Panc1 (cell line): ENCODE measurements at regions not wholly inside any gene's neighbourhood (a gene's known extent, or its start where the extent isn't known, plus 50 kb on each side); places are given as distances from the start of the nearest gene placed in this dataset.

ENCODE experiments used
- ATAC-seq: fragments of 200-7000 bp; cut with Tn5 transposase; 2 replicates; pipeline ENCODE4 v1.9.1; 2020; ENCODE audit warnings: mild to moderate bottlenecking, moderate library complexity
- BruUV-seq: library from RNA; stranded (reverse); fragments of 400-500 nt; replicated peaks from 2 replicates; lab custom pipeline; 2021; lab: Mats Ljungman, UMichigan
- CTCF ChIA-PET: fragments of 300-600 bp; sonication (Branson Sonifier 250); formaldehyde crosslinking; loops from one replicate; lab custom pipeline; 2022; ENCODE audit warnings: antibody characterized with exemption; lab: Charles Lee
- POLR2A ChIA-PET: fragments of 300-600 bp; sonication (Branson Sonifier 250); formaldehyde crosslinking; loops from one replicate; lab custom pipeline; 2022; ENCODE audit warnings: antibody characterized with exemption; lab: Charles Lee
- DNase-seq: peaks from one replicate; pipeline ENCODE4 v3.0.0-alpha.2; 2010; ENCODE audit warnings: low read depth, low spot score
- H3K27ac ChIP-seq: 2 replicates; pipeline ENCODE4 v1.5.1; 2011; ENCODE audit warnings: mild to moderate bottlenecking, low read length, inconsistent platforms
- H3K27me3 ChIP-seq: fragments of 200-500 bp; sonication (Bioruptor generic); 2 replicates; pipeline ENCODE4 v1.6.0; 2014; ENCODE audit warnings: low read length, inconsistent platforms; ENCODE audit not compliant: control insufficient read depth, insufficient read depth
- H3K36me3 ChIP-seq: fragments of 200-500 bp; sonication (Bioruptor generic); 2 replicates; pipeline ENCODE4 v1.5.1; 2014; ENCODE audit warnings: inconsistent platforms, mild to moderate bottlenecking, low read length, moderate library complexity; ENCODE audit not compliant: control insufficient read depth, insufficient read depth
- H3K4me1 ChIP-seq: 2 replicates; pipeline ENCODE4 v1.5.1; 2011; ENCODE audit warnings: inconsistent platforms, mild to moderate bottlenecking, low read length, moderate library complexity; ENCODE audit not compliant: control insufficient read depth, insufficient read depth
- H3K4me3 ChIP-seq, 2 experiments: 2 replicates each; pipeline ENCODE4 v1.5.1; 2011 to 2012; ENCODE audit warnings: low read depth in 2 of 2, low read length in 2 of 2, mild to moderate bottlenecking in 2 of 2, inconsistent platforms in 1 of 2, moderate library complexity in 1 of 2
- H3K9me3 ChIP-seq: fragments of 200-500 bp; sonication (Bioruptor generic); 2 replicates; pipeline ENCODE4 v1.5.1; 2014; ENCODE audit warnings: low read depth, mild to moderate bottlenecking, inconsistent platforms, low read length, moderate library complexity; ENCODE audit not compliant: control insufficient read depth, insufficient read depth
- POLR2AphosphoS5 ChIP-seq: IDR thresholded peaks from 2 replicates; pipeline ENCODE4 v1.6.1; 2012; ENCODE audit warnings: mild to moderate bottlenecking, low read depth, low read length, moderate library complexity
- SIN3A ChIP-seq: IDR thresholded peaks from 2 replicates; pipeline ENCODE4 v1.6.1; 2012; ENCODE audit warnings: low read depth, mild to moderate bottlenecking, low read length, moderate library complexity, borderline replicate concordance; ENCODE audit not compliant: insufficient read depth
- TCF7L2 ChIP-seq: IDR thresholded peaks from 2 replicates; pipeline ENCODE4 v1.6.1; 2011; ENCODE audit warnings: mild to moderate bottlenecking, low read depth, low read length, inconsistent platforms
- in situ Hi-C: cut with HindIII; loops from 2 replicates; pipeline ENCODE4 v1.10.0; 2016; ENCODE audit warnings: low sequenced_read_pairs, low pct_unique_long_range_greater_than_20kb
- intact Hi-C: fragments of 100-400 bp; cut with micrococcal nuclease; formaldehyde crosslinking; loops from one replicate; pipeline ENCODE4 v1.10.0; 2022; ENCODE audit not compliant: unreplicated experiment
- TF ChIP-seq, protein P1 (sequence below): fragments of 450-650 bp; IDR thresholded peaks from 2 replicates; pipeline ENCODE4 v1.5.1; 2017; ENCODE audit warnings: mild to moderate bottlenecking
- TF ChIP-seq, protein P2 (sequence below), 2 experiments: IDR thresholded peaks; 2 replicates each; pipeline ENCODE4 v1.6.1; 2011 to 2012; ENCODE audit warnings: low read depth in 2 of 2, control low read depth in 1 of 2, low read length in 1 of 2, mild to moderate bottlenecking in 1 of 2, moderate library complexity in 1 of 2; ENCODE audit not compliant: insufficient read depth in 1 of 2

DNA sequence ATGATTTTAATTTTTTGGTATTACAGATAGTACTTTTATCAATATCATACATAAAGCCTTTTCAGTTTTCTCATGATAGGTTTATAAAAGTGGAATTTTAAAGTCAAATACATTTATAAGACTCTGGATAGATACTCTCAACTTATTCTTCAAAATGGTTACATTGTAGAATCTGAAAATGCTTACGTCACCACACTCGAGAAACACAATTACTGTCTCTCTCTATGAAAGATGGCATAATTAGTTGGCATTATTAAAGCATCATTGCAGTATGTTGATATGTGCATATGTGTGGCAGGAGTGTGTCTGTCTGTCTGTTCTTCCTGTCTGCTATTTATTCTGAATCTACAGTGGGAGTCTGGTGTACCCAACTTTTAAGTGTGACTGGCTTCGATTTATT, 397.1 kb downstream of the SNAPC1 start:
- ChIA-PET CTCF (no interaction called here), POLR2A (no interaction called here)
- no peak for TF ChIP-seq TCF7L2
- TF ChIP-seq, protein P1, sequence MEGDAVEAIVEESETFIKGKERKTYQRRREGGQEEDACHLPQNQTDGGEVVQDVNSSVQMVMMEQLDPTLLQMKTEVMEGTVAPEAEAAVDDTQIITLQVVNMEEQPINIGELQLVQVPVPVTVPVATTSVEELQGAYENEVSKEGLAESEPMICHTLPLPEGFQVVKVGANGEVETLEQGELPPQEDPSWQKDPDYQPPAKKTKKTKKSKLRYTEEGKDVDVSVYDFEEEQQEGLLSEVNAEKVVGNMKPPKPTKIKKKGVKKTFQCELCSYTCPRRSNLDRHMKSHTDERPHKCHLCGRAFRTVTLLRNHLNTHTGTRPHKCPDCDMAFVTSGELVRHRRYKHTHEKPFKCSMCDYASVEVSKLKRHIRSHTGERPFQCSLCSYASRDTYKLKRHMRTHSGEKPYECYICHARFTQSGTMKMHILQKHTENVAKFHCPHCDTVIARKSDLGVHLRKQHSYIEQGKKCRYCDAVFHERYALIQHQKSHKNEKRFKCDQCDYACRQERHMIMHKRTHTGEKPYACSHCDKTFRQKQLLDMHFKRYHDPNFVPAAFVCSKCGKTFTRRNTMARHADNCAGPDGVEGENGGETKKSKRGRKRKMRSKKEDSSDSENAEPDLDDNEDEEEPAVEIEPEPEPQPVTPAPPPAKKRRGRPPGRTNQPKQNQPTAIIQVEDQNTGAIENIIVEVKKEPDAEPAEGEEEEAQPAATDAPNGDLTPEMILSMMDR = no peak
- TF ChIP-seq POLR2AphosphoS5 = no peak
- TF ChIP-seq, protein P2, sequence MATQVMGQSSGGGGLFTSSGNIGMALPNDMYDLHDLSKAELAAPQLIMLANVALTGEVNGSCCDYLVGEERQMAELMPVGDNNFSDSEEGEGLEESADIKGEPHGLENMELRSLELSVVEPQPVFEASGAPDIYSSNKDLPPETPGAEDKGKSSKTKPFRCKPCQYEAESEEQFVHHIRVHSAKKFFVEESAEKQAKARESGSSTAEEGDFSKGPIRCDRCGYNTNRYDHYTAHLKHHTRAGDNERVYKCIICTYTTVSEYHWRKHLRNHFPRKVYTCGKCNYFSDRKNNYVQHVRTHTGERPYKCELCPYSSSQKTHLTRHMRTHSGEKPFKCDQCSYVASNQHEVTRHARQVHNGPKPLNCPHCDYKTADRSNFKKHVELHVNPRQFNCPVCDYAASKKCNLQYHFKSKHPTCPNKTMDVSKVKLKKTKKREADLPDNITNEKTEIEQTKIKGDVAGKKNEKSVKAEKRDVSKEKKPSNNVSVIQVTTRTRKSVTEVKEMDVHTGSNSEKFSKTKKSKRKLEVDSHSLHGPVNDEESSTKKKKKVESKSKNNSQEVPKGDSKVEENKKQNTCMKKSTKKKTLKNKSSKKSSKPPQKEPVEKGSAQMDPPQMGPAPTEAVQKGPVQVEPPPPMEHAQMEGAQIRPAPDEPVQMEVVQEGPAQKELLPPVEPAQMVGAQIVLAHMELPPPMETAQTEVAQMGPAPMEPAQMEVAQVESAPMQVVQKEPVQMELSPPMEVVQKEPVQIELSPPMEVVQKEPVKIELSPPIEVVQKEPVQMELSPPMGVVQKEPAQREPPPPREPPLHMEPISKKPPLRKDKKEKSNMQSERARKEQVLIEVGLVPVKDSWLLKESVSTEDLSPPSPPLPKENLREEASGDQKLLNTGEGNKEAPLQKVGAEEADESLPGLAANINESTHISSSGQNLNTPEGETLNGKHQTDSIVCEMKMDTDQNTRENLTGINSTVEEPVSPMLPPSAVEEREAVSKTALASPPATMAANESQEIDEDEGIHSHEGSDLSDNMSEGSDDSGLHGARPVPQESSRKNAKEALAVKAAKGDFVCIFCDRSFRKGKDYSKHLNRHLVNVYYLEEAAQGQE (IDR thresholded peaks at IDR 0.05; ENCODE audit: insufficient read depth in 1 of 2, low read depth in 2 of 2, low read length in 1 of 2) = no peak
- TF ChIP-seq SIN3A = no peak
- intact Hi-C loops = no loop called here
- Histone ChIP-seq H3K27ac (no peak overlapping the region), H3K4me3 (no peak overlapping the region), H3K9me3 (no peaks in the 10 kb centered on the region), H3K4me1 (no peaks in the 10 kb centered on the region), H3K27me3 (no peaks in the 10 kb centered on the region), H3K36me3 (no peaks in the 10 kb centered on the region)
- BruUV-seq = no TSS peak
- in situ Hi-C loops = no loop called here
- DNase-seq = no peak
- ATAC-seq = no peak

DNA sequence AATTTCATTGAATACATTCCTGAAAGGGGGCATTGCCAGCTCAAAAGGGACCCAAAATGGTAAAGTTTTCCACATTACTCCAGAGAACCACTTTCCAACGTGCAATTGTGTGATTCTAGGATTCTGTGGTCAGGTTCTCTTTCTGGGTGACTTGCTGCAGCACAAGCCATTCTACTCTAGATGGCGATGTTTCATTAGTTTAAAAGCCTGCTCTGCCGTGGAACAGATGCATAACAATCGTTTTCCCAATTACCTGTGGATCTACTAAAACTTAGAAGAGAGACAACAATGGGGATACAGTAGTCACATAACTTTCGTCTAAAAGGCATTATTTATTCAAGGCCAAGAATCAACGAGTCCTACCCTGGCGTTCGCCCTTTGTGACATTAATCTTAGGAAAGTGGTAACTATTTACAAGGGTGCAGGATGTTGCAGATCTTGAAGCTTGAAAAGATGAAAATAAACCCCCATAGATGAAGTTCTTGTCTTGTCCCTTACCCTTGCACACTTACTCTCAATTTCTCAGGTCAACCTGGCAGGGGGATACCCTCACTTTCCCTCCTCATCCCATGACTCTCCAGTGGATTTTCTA, 400.9 kb downstream of the SNAPC1 start:
- TF ChIP-seq, protein P2 (IDR thresholded peaks at IDR 0.05; ENCODE audit: insufficient read depth in 1 of 2, low read depth in 2 of 2, low read length in 1 of 2) = no peak
- TF ChIP-seq, protein P1 = peak; percentile 71
- Histone ChIP-seq H3K36me3 (no peaks in the 10 kb centered on the region), H3K27me3 (no peaks in the 10 kb centered on the region), H3K4me3 (no peak overlapping the region), H3K27ac (no peak overlapping the region), H3K4me1 (no peaks in the 10 kb centered on the region), H3K9me3 (no peaks in the 10 kb centered on the region)
- in situ Hi-C loops (no loop called here), intact Hi-C loops (loop anchor here (2.0 kb wide), 1 partner anchor 1114 kb away; no protein-coding TSS in a partner anchor)
- peak; percentile 38 for DNase-seq
- peak; percentile 75; the same call in 1 of the 2 replicates for ATAC-seq
- POLR2A ChIA-PET = no interaction called here
- CTCF ChIA-PET = no interaction called here
- no TSS peak for BruUV-seq
